KMS-11 (cell line): ENCODE measurements at regions not wholly inside any gene's neighbourhood (a gene's known extent, or its start where the extent isn't known, plus 50 kb on each side); places are given as distances from the start of the nearest gene placed in this dataset.
"Not testable (repeated sequence)": the region's sequence is repeated elsewhere in the genome, so short reads cannot be mapped to it uniquely, and the experiment has no call there.

Source experiments
- H2AFZ ChIP-seq: fragments of 200-600 bp; sonication (generic); 2 replicates; pipeline ENCODE4 v1.6.1; 2016; ENCODE audit warnings: antibody characterized with exemption, mixed run types, low read depth
- H3K27ac ChIP-seq: fragments of 200-600 bp; sonication (generic); 2 replicates; pipeline ENCODE4 v1.6.1; 2016; ENCODE audit warnings: mild to moderate bottlenecking, mixed run types
- H3K27me3 ChIP-seq: fragments of 200-600 bp; sonication (generic); 2 replicates; pipeline ENCODE4 v1.6.1; 2017; ENCODE audit warnings: mild to moderate bottlenecking, low read depth, mixed run types, moderate library complexity; ENCODE audit not compliant: insufficient read depth
- H3K36me3 ChIP-seq: fragments of 200-600 bp; sonication (generic); 2 replicates; pipeline ENCODE4 v1.6.1; 2017; ENCODE audit warnings: mild to moderate bottlenecking, mixed run types; ENCODE audit not compliant: insufficient read depth
- H3K4me1 ChIP-seq: fragments of 200-600 bp; sonication (generic); 2 replicates; pipeline ENCODE4 v1.6.1; 2016; ENCODE audit warnings: mild to moderate bottlenecking, low read depth, mixed run types; ENCODE audit not compliant: poor library complexity, severe bottlenecking
- H3K4me2 ChIP-seq: fragments of 200-600 bp; sonication (generic); 2 replicates; pipeline ENCODE4 v1.7.0; 2016; ENCODE audit warnings: mild to moderate bottlenecking, mixed run types
- H3K4me3 ChIP-seq: fragments of 200-600 bp; sonication (generic); IDR thresholded peaks from 2 replicates; pipeline ENCODE4 v1.6.1; 2017; ENCODE audit warnings: low read depth, low read length, mixed read lengths; ENCODE audit not compliant: insufficient read depth
- H3K79me2 ChIP-seq: fragments of 200-600 bp; sonication (generic); 2 replicates; pipeline ENCODE4 v1.6.1; 2016; ENCODE audit warnings: low read depth, mixed run types; ENCODE audit not compliant: insufficient read depth
- H3K9ac ChIP-seq: fragments of 200-600 bp; sonication (generic); 2 replicates; pipeline ENCODE4 v1.6.1; 2016; ENCODE audit warnings: mild to moderate bottlenecking, mixed run types
- H4K20me1 ChIP-seq: fragments of 200-600 bp; sonication (generic); 2 replicates; pipeline ENCODE4 v1.6.1; 2016; ENCODE audit warnings: mild to moderate bottlenecking, mixed run types; ENCODE audit not compliant: insufficient read depth
- TF ChIP-seq, protein P1 (sequence below): fragments of 200-600 bp; sonication (generic); conservative IDR thresholded peaks from 2 replicates; pipeline ENCODE4 v1.6.1; 2017; ENCODE audit warnings: low read depth, mild to moderate bottlenecking, antibody characterized with exemption, low read length, moderate library complexity, mixed read lengths

GRCh38 chr6:21941926-21942325 lies 348.4 kb downstream of the SOX4 start:
- no peaks in the 10 kb centered on the region for H3K4me1 ChIP-seq
- H3K4me2 ChIP-seq = no peak overlapping the region
- H3K27me3 ChIP-seq = no peaks in the 10 kb centered on the region
- no peaks in the 10 kb centered on the region for H4K20me1 ChIP-seq
- H3K4me3 ChIP-seq = no peak overlapping the region
- H2AFZ ChIP-seq = no peak overlapping the region
- no peak overlapping the region for H3K9ac ChIP-seq
- H3K79me2 ChIP-seq = no peaks in the 10 kb centered on the region
- H3K36me3 ChIP-seq = no peaks in the 10 kb centered on the region
- TF ChIP-seq, protein P1, sequence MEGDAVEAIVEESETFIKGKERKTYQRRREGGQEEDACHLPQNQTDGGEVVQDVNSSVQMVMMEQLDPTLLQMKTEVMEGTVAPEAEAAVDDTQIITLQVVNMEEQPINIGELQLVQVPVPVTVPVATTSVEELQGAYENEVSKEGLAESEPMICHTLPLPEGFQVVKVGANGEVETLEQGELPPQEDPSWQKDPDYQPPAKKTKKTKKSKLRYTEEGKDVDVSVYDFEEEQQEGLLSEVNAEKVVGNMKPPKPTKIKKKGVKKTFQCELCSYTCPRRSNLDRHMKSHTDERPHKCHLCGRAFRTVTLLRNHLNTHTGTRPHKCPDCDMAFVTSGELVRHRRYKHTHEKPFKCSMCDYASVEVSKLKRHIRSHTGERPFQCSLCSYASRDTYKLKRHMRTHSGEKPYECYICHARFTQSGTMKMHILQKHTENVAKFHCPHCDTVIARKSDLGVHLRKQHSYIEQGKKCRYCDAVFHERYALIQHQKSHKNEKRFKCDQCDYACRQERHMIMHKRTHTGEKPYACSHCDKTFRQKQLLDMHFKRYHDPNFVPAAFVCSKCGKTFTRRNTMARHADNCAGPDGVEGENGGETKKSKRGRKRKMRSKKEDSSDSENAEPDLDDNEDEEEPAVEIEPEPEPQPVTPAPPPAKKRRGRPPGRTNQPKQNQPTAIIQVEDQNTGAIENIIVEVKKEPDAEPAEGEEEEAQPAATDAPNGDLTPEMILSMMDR = no peak
- no peak overlapping the region for H3K27ac ChIP-seq

DNA sequence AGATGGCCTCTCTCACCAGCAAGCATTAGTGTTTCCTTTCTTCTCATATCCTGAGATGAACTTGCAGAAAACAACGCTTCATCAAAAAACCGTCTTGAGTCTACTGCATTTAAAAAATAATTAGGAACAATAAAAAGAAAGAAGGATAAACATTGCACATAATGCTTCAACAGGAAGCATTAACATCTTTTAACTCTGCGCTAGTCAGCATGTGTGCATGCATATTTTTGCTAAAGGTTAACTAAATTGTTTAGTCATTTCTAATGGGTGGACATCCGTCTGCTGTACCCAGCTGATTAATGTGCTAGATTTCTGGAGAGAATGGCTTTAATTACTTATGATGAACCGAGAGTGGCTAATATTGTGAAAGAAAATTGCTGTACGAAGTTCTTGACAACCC lies 349.3 kb downstream of the SOX4 start:
- Histone ChIP-seq H3K79me2 (no peaks in the 10 kb centered on the region), H3K4me3 (no peak overlapping the region), H3K4me1 (no peaks in the 10 kb centered on the region), H4K20me1 (no peaks in the 10 kb centered on the region), H3K36me3 (no peaks in the 10 kb centered on the region), H2AFZ (no peak overlapping the region), H3K27ac (no peak overlapping the region), H3K27me3 (no peaks in the 10 kb centered on the region), H3K9ac (no peak overlapping the region), H3K4me2 (no peak overlapping the region)
- TF ChIP-seq, protein P1 = no peak

DNA sequence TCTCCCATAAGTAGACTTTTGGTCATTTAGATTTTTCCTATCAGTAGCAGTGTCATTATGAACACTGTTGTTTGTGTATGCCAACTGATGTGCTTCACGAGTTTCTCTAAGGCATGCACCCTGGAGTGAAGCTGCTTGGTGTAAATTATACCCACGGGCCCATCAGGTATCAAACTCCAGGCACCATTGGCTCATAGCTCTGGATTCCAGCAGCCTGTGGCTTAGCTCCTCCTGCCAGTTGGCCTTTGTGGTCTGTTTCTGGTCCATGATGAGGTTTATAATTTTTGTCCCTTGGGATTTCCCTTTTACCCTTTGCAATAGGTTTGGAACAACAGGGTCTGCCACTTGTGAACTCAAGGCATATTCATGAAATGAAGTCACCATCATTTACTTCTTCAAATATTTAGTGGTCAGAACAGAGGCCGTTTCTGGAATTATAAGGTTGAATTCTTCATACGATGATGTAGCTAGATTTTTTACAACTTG lies 350.5 kb downstream of the PRL start:
- TF ChIP-seq, protein P1 = no peak
- no peak overlapping the region for H2AFZ ChIP-seq
- no peak overlapping the region for H3K9ac ChIP-seq
- no peak overlapping the region for H3K4me2 ChIP-seq
- no peaks in the 10 kb centered on the region for H4K20me1 ChIP-seq
- no peak overlapping the region for H3K27ac ChIP-seq
- H3K4me3 ChIP-seq = no peak overlapping the region
- no peaks in the 10 kb centered on the region for H3K36me3 ChIP-seq
- no peaks in the 10 kb centered on the region for H3K4me1 ChIP-seq
- no peaks in the 10 kb centered on the region for H3K27me3 ChIP-seq
- no peaks in the 10 kb centered on the region for H3K79me2 ChIP-seq

- H3K36me3 ChIP-seq, H3K27ac ChIP-seq, H3K4me1 ChIP-seq, H2AFZ ChIP-seq, H3K4me2 ChIP-seq, H3K9ac ChIP-seq, H3K4me3 ChIP-seq, H3K27me3 ChIP-seq, H4K20me1 ChIP-seq, H3K79me2 ChIP-seq: not testable (repeated sequence)
Observed at GRCh38 chr6:21947227-21947626, 349.6 kb downstream of the PRL start.

DNA sequence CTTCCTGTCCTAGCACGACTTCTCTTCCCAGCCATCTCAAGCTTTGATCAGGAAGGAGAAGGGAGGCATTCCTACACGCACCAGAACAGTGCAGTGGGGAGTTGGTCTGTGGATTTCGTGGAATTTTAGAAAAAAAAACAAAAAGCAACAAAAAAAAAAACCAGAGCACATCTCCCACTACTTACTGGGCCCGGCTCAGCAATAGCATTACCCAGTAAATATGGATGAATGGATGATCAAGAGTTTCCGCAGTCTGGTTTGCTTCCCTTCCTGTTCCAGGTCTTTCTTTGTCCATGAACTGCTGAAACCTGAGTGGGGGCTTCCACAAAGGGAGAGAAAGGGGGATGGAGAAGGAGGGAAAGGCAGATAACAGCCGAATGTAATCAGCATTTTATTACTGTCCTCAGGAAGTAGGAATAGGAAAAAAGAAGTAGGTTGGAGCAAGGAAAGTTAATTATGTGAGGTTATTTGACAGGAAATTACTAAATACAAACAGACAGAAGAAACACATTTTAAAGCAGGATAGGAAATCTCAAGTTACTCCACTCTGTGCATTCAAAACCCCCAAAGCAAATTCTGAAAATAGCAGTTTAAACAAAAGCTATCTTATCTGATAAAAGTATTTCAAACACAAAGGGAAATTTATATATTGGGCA lies 349.0 kb downstream of the PRL start:
- Histone ChIP-seq H4K20me1 (no peaks in the 10 kb centered on the region), H3K27me3 (no peaks in the 10 kb centered on the region), H3K79me2 (no peaks in the 10 kb centered on the region), H2AFZ (no peak overlapping the region), H3K36me3 (no peaks in the 10 kb centered on the region), H3K4me3 (no peak overlapping the region), H3K9ac (no peak overlapping the region), H3K27ac (no peak overlapping the region), H3K4me1 (no peaks in the 10 kb centered on the region), H3K4me2 (no peak overlapping the region)
- TF ChIP-seq, protein P1 = no peak
